GM19438 (cell line): ENCODE measurements at regions not wholly inside any gene's neighbourhood (a gene's known extent, or its start where the extent isn't known, plus 50 kb on each side); places are given as distances from the start of the nearest gene placed in this dataset.
"Not testable (repeated sequence)": the region's sequence is repeated elsewhere in the genome, so short reads cannot be mapped to it uniquely, and the experiment has no call there.

Experiments
- ATAC-seq: cut with Tn5 transposase; IDR thresholded peaks from one replicate; pipeline ENCODE4 v1.9.1; 2021; ENCODE audit warnings: low read depth; ENCODE audit not compliant: unreplicated experiment

- no peak for ATAC-seq
Observed at GRCh38 chr3:4897765-4898453, 81.3 kb upstream of the BHLHE40 start.

- ATAC-seq: peak; percentile 96
Observed at GRCh38 chr3:4898454-4899313, 80.6 kb upstream of the BHLHE40 start.

- no peak for ATAC-seq
Observed at GRCh38 chr3:4899710-4900109, 79.5 kb upstream of the BHLHE40 start.

DNA sequence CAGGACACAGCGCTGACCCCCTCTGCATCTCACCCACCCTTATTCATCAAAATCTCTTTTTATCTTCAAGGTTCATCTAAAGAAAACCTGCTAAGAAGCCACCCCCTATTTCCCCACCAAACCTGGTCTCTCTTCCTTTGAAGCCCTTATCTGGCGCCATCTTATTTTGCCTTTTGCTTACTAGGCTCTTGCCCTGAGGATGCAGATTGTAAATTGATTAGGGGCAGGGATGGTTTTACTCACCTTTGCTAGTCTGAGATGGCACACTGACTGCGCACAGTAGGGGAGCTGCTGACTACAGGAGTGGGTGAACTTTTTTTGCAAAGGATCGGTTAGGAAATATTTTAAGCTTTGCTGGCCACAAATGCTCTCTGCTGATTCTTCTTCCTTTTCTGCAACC is 78.9 kb upstream of the BHLHE40 start:
- no peak for ATAC-seq

GRCh38 chr3:4904811-4905695 is 74.2 kb upstream of the BHLHE40 start:
- no peak for ATAC-seq

- no peak for ATAC-seq
Observed at GRCh38 chr3:4906107-4906621, 73.1 kb upstream of the BHLHE40 start.

- no peak for ATAC-seq
Observed at GRCh38 chr3:4907050-4907449, 72.2 kb upstream of the BHLHE40 start.

- ATAC-seq: no peak
Observed at GRCh38 chr3:4907643-4908432, 71.4 kb upstream of the BHLHE40 start.

GRCh38 chr3:4908433-4909156 is 70.6 kb upstream of the BHLHE40 start:
- no peak for ATAC-seq

GRCh38 chr3:4914464-4914863 is 64.8 kb upstream of the BHLHE40 start:
- no peak for ATAC-seq

DNA sequence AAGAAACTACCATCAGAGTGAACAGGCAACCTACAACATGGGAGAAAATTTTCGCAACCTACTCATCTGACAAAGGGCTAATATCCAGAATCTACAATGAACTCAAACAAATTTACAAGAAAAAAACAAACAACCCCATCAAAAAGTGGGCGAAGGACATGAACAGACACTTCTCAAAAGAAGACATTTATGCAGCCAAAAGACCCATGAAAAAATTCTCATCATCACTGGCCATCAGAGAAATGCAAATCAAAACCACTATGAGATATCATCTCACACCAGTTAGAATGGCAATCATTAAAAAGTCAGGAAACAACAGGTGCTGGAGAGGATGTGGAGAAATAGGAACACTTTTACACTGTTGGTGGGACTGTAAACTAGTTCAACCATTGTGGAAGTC is 57.6 kb upstream of the BHLHE40 start:
- ATAC-seq: not testable (repeated sequence)

DNA sequence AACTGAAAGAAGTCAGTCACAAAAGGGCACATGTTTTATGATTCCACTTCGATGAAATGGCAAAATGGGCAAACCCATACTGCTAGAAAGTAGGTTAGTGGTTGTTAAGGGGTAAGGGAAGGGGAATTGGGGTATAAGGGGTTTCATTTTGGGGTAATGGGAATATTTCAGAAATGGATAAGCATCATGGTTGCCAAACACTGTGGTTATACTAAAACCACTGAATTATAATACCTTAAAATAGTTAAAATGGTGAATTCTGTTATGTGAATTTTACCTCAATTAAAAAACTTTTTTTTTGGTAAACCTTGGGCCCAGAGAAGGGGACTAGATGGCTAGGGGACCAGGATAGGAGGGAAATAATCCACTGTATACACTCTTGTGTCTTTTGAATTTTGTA is 52.3 kb upstream of the BHLHE40 start:
- no peak for ATAC-seq

GRCh38 chr3:4928277-4928789 is 50.9 kb upstream of the BHLHE40 start:
- no peak for ATAC-seq
